ENCODE measurements at regions not wholly inside any gene's neighbourhood (a gene's known extent, or its start where the extent isn't known, plus 50 kb on each side); places are given as distances from the start of the nearest gene placed in this dataset.
A peak's percentile ranks its signal among the peaks of the same experiment; 100 is the strongest.
"Not testable (repeated sequence)": the region's sequence is repeated elsewhere in the genome, so short reads cannot be mapped to it uniquely, and the experiment has no call there.

GRCh38 chr1:117698398-117699160 lies 92.7 kb downstream of the TENT5C start:
- peak in 1 of 2 donors; percentile 80 for ATAC-seq
- intact Hi-C loops (cut with DNase I), result no loop called here

GRCh38 chr1:117699953-117700352 lies 94.1 kb downstream of the TENT5C start:
- no peak for ATAC-seq
- no peak for DNase-seq
- intact Hi-C loops (cut with DNase I), result no loop called here

More at GRCh38 chr1:117698398-117699160, 92.7 kb downstream of the TENT5C start:
- DNase-seq, result peak; percentile 77

- DNase-seq (no peak), ATAC-seq (no peak)
- intact Hi-C loops (cut with DNase I), result no loop called here
Observed at GRCh38 chr1:117702654-117703053, 96.8 kb downstream of the TENT5C start.

GRCh38 chr1:117707371-117707770 lies 101.5 kb downstream of the TENT5C start:
- DNase-seq (no peak), ATAC-seq (no peak)
- intact Hi-C loops (cut with DNase I), result no loop called here

GRCh38 chr1:117708323-117709248 lies 102.7 kb downstream of the TENT5C start:
- intact Hi-C loops (cut with DNase I), result no loop called here
- DNase-seq (no peak), ATAC-seq (peak; percentile 44 to 77)

GRCh38 chr1:117709249-117709691 lies 103.4 kb downstream of the TENT5C start:
- no peak for DNase-seq
- intact Hi-C loops (cut with DNase I), result no loop called here
- ATAC-seq, result peak in 1 of 2 donors; percentile 43

GRCh38 chr1:117710710-117711109 lies 104.9 kb downstream of the TENT5C start:
- intact Hi-C loops (cut with DNase I), result no loop called here
- no peak for DNase-seq
- no peak for ATAC-seq

- DNase-seq, result no peak
- intact Hi-C loops (cut with DNase I), result no loop called here
- ATAC-seq, result no peak
Observed at GRCh38 chr1:117712621-117713020, 106.8 kb downstream of the TENT5C start.

GRCh38 chr1:117714546-117714945 lies 108.7 kb downstream of the TENT5C start:
- intact Hi-C loops (cut with DNase I), result no loop called here
- ATAC-seq, result no peak
- DNase-seq, result no peak

- ATAC-seq; intact Hi-C loops (cut with DNase I); DNase-seq: not testable (repeated sequence)
Observed at GRCh38 chr1:117716030-117716429, 110.2 kb downstream of the TENT5C start.

- intact Hi-C loops (cut with DNase I); ATAC-seq; DNase-seq: not testable (repeated sequence)
Observed at GRCh38 chr1:117717980-117718379, 112.1 kb downstream of the TENT5C start.

- intact Hi-C loops (cut with DNase I); DNase-seq; ATAC-seq: not testable (repeated sequence)
Observed at GRCh38 chr1:117718596-117718995, 112.7 kb downstream of the TENT5C start.

GRCh38 chr1:117719004-117719403 lies 113.2 kb downstream of the TENT5C start:
- no peak for DNase-seq
- no peak for ATAC-seq
- intact Hi-C loops (cut with DNase I), result no loop called here

- ATAC-seq (peak; percentile 59 to 88), DNase-seq (no peak)
- intact Hi-C loops (cut with DNase I), result no loop called here
Observed at GRCh38 chr1:117732065-117732797, 126.4 kb downstream of the TENT5C start.

GRCh38 chr1:117732956-117733355 lies 127.1 kb downstream of the TENT5C start:
- no peak for ATAC-seq
- intact Hi-C loops (cut with DNase I), result no loop called here
- no peak for DNase-seq

- ATAC-seq, result peak in 1 of 2 donors; percentile 22
- DNase-seq, result no peak
- intact Hi-C loops (cut with DNase I), result no loop called here
Observed at GRCh38 chr1:117734403-117734802, 128.6 kb downstream of the TENT5C start.

- intact Hi-C loops (cut with DNase I), result no loop called here
- DNase-seq (no peak), ATAC-seq (peak; percentile 58 to 77)
Observed at GRCh38 chr1:117735045-117735992, 129.5 kb downstream of the TENT5C start.

GRCh38 chr1:117739504-117739903 lies 133.7 kb downstream of the TENT5C start:
- DNase-seq, result no peak
- intact Hi-C loops (cut with DNase I), result no loop called here
- ATAC-seq, result no peak
